HUES48 (cell line): ENCODE measurements at regions not wholly inside any gene's neighbourhood (a gene's known extent, or its start where the extent isn't known, plus 50 kb on each side); places are given as distances from the start of the nearest gene placed in this dataset.

Experiments
- H3K27ac ChIP-seq: one replicate; pipeline ENCODE4 v1.7.0; 2013; ENCODE audit warnings: low read depth, low read length, inconsistent platforms
- H3K27me3 ChIP-seq: 2 replicates; pipeline ENCODE4 v1.6.1; 2013; ENCODE audit warnings: mild to moderate bottlenecking, low read length; ENCODE audit not compliant: control insufficient read depth, insufficient read depth
- H3K36me3 ChIP-seq: 2 replicates; pipeline ENCODE4 v1.6.1; 2013; ENCODE audit warnings: low read length; ENCODE audit not compliant: control insufficient read depth, insufficient read depth
- H3K4me1 ChIP-seq: 2 replicates; pipeline ENCODE4 v1.6.1; 2013; ENCODE audit warnings: mild to moderate bottlenecking, low read length; ENCODE audit not compliant: control insufficient read depth, insufficient read depth
- H3K4me3 ChIP-seq: 2 replicates; pipeline ENCODE4 v1.5.1; 2013; ENCODE audit warnings: mild to moderate bottlenecking, low read depth, low read length
- H3K9ac ChIP-seq: 2 replicates; pipeline ENCODE4 v1.6.1; 2013; ENCODE audit warnings: mild to moderate bottlenecking, low read depth, low read length, moderate library complexity
- H3K9me3 ChIP-seq: 2 replicates; pipeline ENCODE4 v1.6.1; 2013; ENCODE audit warnings: low read length; ENCODE audit not compliant: control insufficient read depth, insufficient read depth

- Histone ChIP-seq H3K27me3 (no peaks in the 10 kb centered on the region), H3K9ac (no peak overlapping the region), H3K9me3 (no peaks in the 10 kb centered on the region), H3K4me1 (peaks cover 17% of the 10 kb centered on the region), H3K27ac (no peak overlapping the region), H3K36me3 (no peaks in the 10 kb centered on the region), H3K4me3 (no peak overlapping the region)
Observed at GRCh38 chr10:125484035-125484732, 198.8 kb downstream of the TEX36 start.

- Histone ChIP-seq H3K4me1 (peaks cover 17% of the 10 kb centered on the region), H3K27me3 (no peaks in the 10 kb centered on the region), H3K36me3 (no peaks in the 10 kb centered on the region), H3K27ac (no peak overlapping the region), H3K9me3 (no peaks in the 10 kb centered on the region), H3K4me3 (no peak overlapping the region), H3K9ac (no peak overlapping the region)
Observed at GRCh38 chr10:125482637-125483036, 200.3 kb downstream of the TEX36 start.

- H3K27ac ChIP-seq, result no peak overlapping the region
- H3K4me3 ChIP-seq, result no peak overlapping the region
- no peak overlapping the region for H3K9ac ChIP-seq
- no peaks in the 10 kb centered on the region for H3K36me3 ChIP-seq
- no peaks in the 10 kb centered on the region for H3K27me3 ChIP-seq
- H3K9me3 ChIP-seq, result no peaks in the 10 kb centered on the region
- H3K4me1 ChIP-seq, result peaks cover 17% of the 10 kb centered on the region
Observed at GRCh38 chr10:125482108-125482507, 200.9 kb downstream of the TEX36 start.

GRCh38 chr10:125479059-125479458, 203.9 kb downstream of the TEX36 start:
- H3K4me1 ChIP-seq, result peaks cover 17% of the 10 kb centered on the region
- no peak overlapping the region for H3K27ac ChIP-seq
- no peak overlapping the region for H3K4me3 ChIP-seq
- H3K9ac ChIP-seq, result no peak overlapping the region
- H3K9me3 ChIP-seq, result no peaks in the 10 kb centered on the region
- no peaks in the 10 kb centered on the region for H3K36me3 ChIP-seq
- no peaks in the 10 kb centered on the region for H3K27me3 ChIP-seq

GRCh38 chr10:125475815-125476214, 207.1 kb downstream of the TEX36 start:
- no peak overlapping the region for H3K27ac ChIP-seq
- H3K4me1 ChIP-seq, result no peaks in the 10 kb centered on the region
- H3K27me3 ChIP-seq, result no peaks in the 10 kb centered on the region
- no peak overlapping the region for H3K9ac ChIP-seq
- H3K9me3 ChIP-seq, result no peaks in the 10 kb centered on the region
- no peak overlapping the region for H3K4me3 ChIP-seq
- H3K36me3 ChIP-seq, result no peaks in the 10 kb centered on the region

- H3K9ac ChIP-seq, result no peak overlapping the region
- H3K9me3 ChIP-seq, result no peaks in the 10 kb centered on the region
- no peaks in the 10 kb centered on the region for H3K4me1 ChIP-seq
- no peak overlapping the region for H3K4me3 ChIP-seq
- H3K27me3 ChIP-seq, result no peaks in the 10 kb centered on the region
- no peaks in the 10 kb centered on the region for H3K36me3 ChIP-seq
- H3K27ac ChIP-seq, result no peak overlapping the region
Observed at GRCh38 chr10:125473143-125473793, 209.7 kb downstream of the TEX36 start.

- no peak overlapping the region for H3K27ac ChIP-seq
- H3K27me3 ChIP-seq, result no peaks in the 10 kb centered on the region
- no peak overlapping the region for H3K9ac ChIP-seq
- H3K9me3 ChIP-seq, result no peaks in the 10 kb centered on the region
- H3K4me3 ChIP-seq, result no peak overlapping the region
- no peaks in the 10 kb centered on the region for H3K36me3 ChIP-seq
- H3K4me1 ChIP-seq, result no peaks in the 10 kb centered on the region
Observed at GRCh38 chr10:125472010-125472607, 210.9 kb downstream of the TEX36 start.

- Histone ChIP-seq H3K4me1 (no peaks in the 10 kb centered on the region), H3K4me3 (no peak overlapping the region), H3K9me3 (no peaks in the 10 kb centered on the region), H3K27ac (no peak overlapping the region), H3K9ac (no peak overlapping the region), H3K36me3 (no peaks in the 10 kb centered on the region), H3K27me3 (no peaks in the 10 kb centered on the region)
Observed at GRCh38 chr10:125468278-125468677, 214.7 kb downstream of the TEX36 start.

GRCh38 chr10:125466685-125467084, 216.3 kb downstream of the TEX36 start:
- no peaks in the 10 kb centered on the region for H3K27me3 ChIP-seq
- H3K9me3 ChIP-seq, result no peaks in the 10 kb centered on the region

GRCh38 chr10:125462845-125463244, 220.1 kb downstream of the TEX36 start:
- Histone ChIP-seq H3K4me3 (no peak overlapping the region), H3K36me3 (no peaks in the 10 kb centered on the region), H3K9ac (no peak overlapping the region), H3K9me3 (no peaks in the 10 kb centered on the region), H3K27ac (no peak overlapping the region), H3K27me3 (no peaks in the 10 kb centered on the region; the same call in 1 of the 2 replicates), H3K4me1 (no peaks in the 10 kb centered on the region)

More at GRCh38 chr10:125466685-125467084, 216.3 kb downstream of the TEX36 start:
- no peaks in the 10 kb centered on the region for H3K4me1 ChIP-seq
- no peaks in the 10 kb centered on the region for H3K36me3 ChIP-seq
- H3K27ac ChIP-seq, result no peak overlapping the region
- no peak overlapping the region for H3K4me3 ChIP-seq
- no peak overlapping the region for H3K9ac ChIP-seq

GRCh38 chr10:125460326-125460725, 222.6 kb downstream of the TEX36 start:
- H3K4me3 ChIP-seq, result no peak overlapping the region
- H3K4me1 ChIP-seq, result peaks cover 13% of the 10 kb centered on the region
- no peak overlapping the region for H3K27ac ChIP-seq
- H3K9ac ChIP-seq, result no peak overlapping the region
- H3K36me3 ChIP-seq, result no peaks in the 10 kb centered on the region
- peaks cover 6% of the 10 kb centered on the region; the same call in 1 of the 2 replicates for H3K27me3 ChIP-seq
- no peaks in the 10 kb centered on the region for H3K9me3 ChIP-seq
